CD4-positive, alpha-beta T cell (primary cell): ENCODE measurements at regions not wholly inside any gene's neighbourhood (a gene's known extent, or its start where the extent isn't known, plus 50 kb on each side); places are given as distances from the start of the nearest gene placed in this dataset.

Experiments
- ATAC-seq: fragments of 200-7000 bp; cut with Tn5 transposase; one replicate; pipeline ENCODE4 v1.10.0; 2022; ENCODE audit warnings: mild to moderate bottlenecking; ENCODE audit not compliant: poor library complexity
- CTCF ChIA-PET: fragments of 350-600 bp; sonication (Branson Sonifier 250); formaldehyde crosslinking; loops from one replicate; lab custom pipeline; 2021; ENCODE audit warnings: antibody characterized with exemption, inconsistent platforms; lab: Charles Lee
- POLR2A ChIA-PET: fragments of 350-600 bp; sonication (Branson Sonifier 250); formaldehyde crosslinking; loops from one replicate; lab custom pipeline; 2021; ENCODE audit warnings: antibody characterized with exemption, inconsistent platforms; lab: Charles Lee
- DNase-seq, 14 experiments: peaks; one replicate each; pipeline ENCODE4 v3.0.0-alpha.2; 2013 to 2020; ENCODE audit warnings: mixed read lengths in 2 of 14
- H3K27ac ChIP-seq, 2 donors: one replicate each; pipeline versions ENCODE4 v1.5.1 to v1.7.0; 2013; ENCODE audit warnings: low read length in 2 of 2, low read depth in 1 of 2, mild to moderate bottlenecking in 1 of 2
- H3K27me3 ChIP-seq, 2 experiments: 1 replicate in 1 of 2; 2 replicates in 1 of 2; pipeline versions ENCODE4 v1.6.1 to v1.7.0; 2013; ENCODE audit warnings: low read length in 2 of 2, control low read depth in 1 of 2, mild to moderate bottlenecking in 1 of 2, moderate library complexity in 1 of 2; ENCODE audit not compliant: insufficient read depth in 2 of 2, control insufficient read depth in 1 of 2
- H3K36me3 ChIP-seq: one replicate; pipeline ENCODE4 v1.6.1; 2013; ENCODE audit warnings: low read length, control low read depth; ENCODE audit not compliant: insufficient read depth
- H3K4me1 ChIP-seq: one replicate; pipeline ENCODE4 v1.6.1; 2013; ENCODE audit warnings: low read length, control low read depth; ENCODE audit not compliant: insufficient read depth
- H3K4me3 ChIP-seq: one replicate; pipeline ENCODE4 v1.5.1; 2013; ENCODE audit warnings: mild to moderate bottlenecking, low read length, moderate library complexity
- H3K9me3 ChIP-seq, 2 experiments: 1 replicate in 1 of 2; 2 replicates in 1 of 2; pipeline versions ENCODE4 v1.6.1 to v1.7.0; 2013; ENCODE audit warnings: low read length in 2 of 2, mild to moderate bottlenecking in 2 of 2, control low read depth in 1 of 2, moderate library complexity in 1 of 2; ENCODE audit not compliant: control insufficient read depth in 1 of 2, insufficient read depth in 1 of 2
- H3K27ac Mint-ChIP-seq: one replicate; pipeline ENCODE4 v1.8.0; 2020; ENCODE audit warnings: mixed read lengths
- H3K27me3 Mint-ChIP-seq: one replicate; pipeline ENCODE4 v1.8.0; 2021; ENCODE audit warnings: mixed read lengths
- H3K36me3 Mint-ChIP-seq: one replicate; pipeline ENCODE4 v1.8.0; 2021; ENCODE audit warnings: low read depth, mixed read lengths
- H3K4me1 Mint-ChIP-seq: one replicate; pipeline ENCODE4 v1.8.0; 2021; ENCODE audit warnings: low read depth, mixed read lengths
- H3K4me3 Mint-ChIP-seq: one replicate; pipeline ENCODE4 v1.8.0; 2020; ENCODE audit warnings: mild to moderate bottlenecking, mixed read lengths
- H3K9me3 Mint-ChIP-seq: one replicate; pipeline ENCODE4 v1.8.0; 2020; ENCODE audit warnings: mixed read lengths
- intact Hi-C, 2 experiments: fragments of 100-400 bp; cut with DNase I in 1 of 2; cut with micrococcal nuclease in 1 of 2; formaldehyde crosslinking; loops; one replicate each; pipeline versions ENCODE4 v1.15.1 to v1.9.0; 2023 to 2025; cut with DNase I, micrococcal nuclease
- TF ChIP-seq, protein P1 (sequence below): fragments of 200-600 bp; IDR thresholded peaks from one replicate; pipeline ENCODE4 v1.8.0; 2022; ENCODE audit warnings: antibody characterized with exemption, mild to moderate bottlenecking

GRCh38 chr16:48818257-48818656 lies 208.3 kb upstream of the N4BP1 start:
- intact Hi-C loops, result no loop called here
- Mint-ChIP-seq H3K9me3 (peaks cover 6% of the 10 kb centered on the region), H3K4me3 (no peak overlapping the region), H3K27ac (no peak overlapping the region), H3K27me3 (peaks cover 11% of the 10 kb centered on the region), H3K36me3 (no peaks in the 10 kb centered on the region), H3K4me1 (no peaks in the 10 kb centered on the region)
- POLR2A ChIA-PET, result no interaction called here
- DNase-seq, result no peak
- Histone ChIP-seq H3K4me3 (no peak overlapping the region), H3K4me1 (no peaks in the 10 kb centered on the region), H3K27ac (no peak overlapping the region), H3K36me3 (no peaks in the 10 kb centered on the region), H3K9me3 (peaks cover 0 to 15% of the 10 kb centered on the region in 2 experiments), H3K27me3 (no peaks in the 10 kb centered on the region)
- no peak for ATAC-seq
- TF ChIP-seq, protein P1, sequence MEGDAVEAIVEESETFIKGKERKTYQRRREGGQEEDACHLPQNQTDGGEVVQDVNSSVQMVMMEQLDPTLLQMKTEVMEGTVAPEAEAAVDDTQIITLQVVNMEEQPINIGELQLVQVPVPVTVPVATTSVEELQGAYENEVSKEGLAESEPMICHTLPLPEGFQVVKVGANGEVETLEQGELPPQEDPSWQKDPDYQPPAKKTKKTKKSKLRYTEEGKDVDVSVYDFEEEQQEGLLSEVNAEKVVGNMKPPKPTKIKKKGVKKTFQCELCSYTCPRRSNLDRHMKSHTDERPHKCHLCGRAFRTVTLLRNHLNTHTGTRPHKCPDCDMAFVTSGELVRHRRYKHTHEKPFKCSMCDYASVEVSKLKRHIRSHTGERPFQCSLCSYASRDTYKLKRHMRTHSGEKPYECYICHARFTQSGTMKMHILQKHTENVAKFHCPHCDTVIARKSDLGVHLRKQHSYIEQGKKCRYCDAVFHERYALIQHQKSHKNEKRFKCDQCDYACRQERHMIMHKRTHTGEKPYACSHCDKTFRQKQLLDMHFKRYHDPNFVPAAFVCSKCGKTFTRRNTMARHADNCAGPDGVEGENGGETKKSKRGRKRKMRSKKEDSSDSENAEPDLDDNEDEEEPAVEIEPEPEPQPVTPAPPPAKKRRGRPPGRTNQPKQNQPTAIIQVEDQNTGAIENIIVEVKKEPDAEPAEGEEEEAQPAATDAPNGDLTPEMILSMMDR, result no peak
- CTCF ChIA-PET, result no interaction called here

DNA sequence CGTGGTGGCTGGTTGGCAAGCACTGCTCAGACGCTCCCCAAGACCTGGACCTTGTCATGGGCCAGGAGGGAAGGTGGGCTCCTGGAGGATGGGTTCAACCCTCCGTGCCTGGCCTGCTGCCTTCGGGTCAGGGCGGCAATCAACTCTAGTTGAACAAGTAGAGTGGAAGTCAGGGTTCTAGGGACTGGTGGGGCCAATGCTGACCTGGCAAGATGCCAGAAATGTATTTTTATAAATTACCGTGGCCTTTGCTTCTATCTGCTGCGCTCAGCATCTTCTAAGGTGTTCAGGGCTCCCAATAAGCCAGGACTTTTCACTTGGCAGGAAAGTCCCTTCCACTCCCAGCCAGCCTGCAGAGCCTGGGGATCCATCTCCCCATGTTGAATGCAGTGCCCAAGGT lies 207.1 kb upstream of the N4BP1 start:
- Histone ChIP-seq H3K36me3 (no peaks in the 10 kb centered on the region), H3K27ac (no peak overlapping the region), H3K4me3 (no peak overlapping the region), H3K9me3 (peaks cover 0 to 15% of the 10 kb centered on the region in 2 experiments), H3K4me1 (no peaks in the 10 kb centered on the region), H3K27me3 (peaks cover under 1 to 7% of the 10 kb centered on the region in 2 experiments)
- TF ChIP-seq, protein P1, result no peak
- Mint-ChIP-seq H3K27me3 (peaks cover 23% of the 10 kb centered on the region), H3K9me3 (peaks cover 5% of the 10 kb centered on the region), H3K36me3 (no peaks in the 10 kb centered on the region), H3K4me3 (no peak overlapping the region), H3K4me1 (no peaks in the 10 kb centered on the region), H3K27ac (no peak overlapping the region)
- intact Hi-C loops, result no loop called here
- ATAC-seq (no peak), DNase-seq (no peak)
- ChIA-PET POLR2A (no interaction called here), CTCF (no interaction called here)

- H3K27ac Mint-ChIP-seq, result no peak overlapping the region
- POLR2A ChIA-PET, result no interaction called here
- H3K27ac ChIP-seq, result no peak overlapping the region
- no peak overlapping the region for H3K4me3 Mint-ChIP-seq
- no peak for ATAC-seq
- no peak overlapping the region for H3K4me3 ChIP-seq
- TF ChIP-seq, protein P1, result no peak
- H3K9me3 Mint-ChIP-seq, result peaks cover 2% of the 10 kb centered on the region
- peaks cover 30% of the 10 kb centered on the region for H3K27me3 Mint-ChIP-seq
- no peaks in the 10 kb centered on the region for H3K4me1 Mint-ChIP-seq
- H3K4me1 ChIP-seq, result no peaks in the 10 kb centered on the region
- H3K36me3 ChIP-seq, result no peaks in the 10 kb centered on the region
- CTCF ChIA-PET, result no interaction called here
- H3K27me3 ChIP-seq, result peaks cover 7 to 13% of the 10 kb centered on the region in 2 experiments
- no peaks in the 10 kb centered on the region for H3K36me3 Mint-ChIP-seq
- peaks cover 0 to 18% of the 10 kb centered on the region in 2 experiments for H3K9me3 ChIP-seq
- intact Hi-C loops, result no loop called here
- no peak for DNase-seq
Observed at GRCh38 chr16:48816393-48816792, 206.4 kb upstream of the N4BP1 start.
